D721Med (cell line): ENCODE measurements at regions not wholly inside any gene's neighbourhood (a gene's known extent, or its start where the extent isn't known, plus 50 kb on each side); places are given as distances from the start of the nearest gene placed in this dataset.

Experiments
- DNase-seq: peaks from one replicate; pipeline ENCODE4 v3.0.0; 2011; ENCODE audit warnings: low spot score; ENCODE audit not compliant: insufficient read length
- FAIRE-seq: peaks from 2 replicates; lab custom pipeline; 2011; peaks lifted over from hg19 to GRCh38; lab: Jason Lieb, UNC
- TF ChIP-seq, protein P1 (sequence below): IDR thresholded peaks from 2 replicates; pipeline ENCODE4 v1.5.1; 2012; ENCODE audit warnings: mild to moderate bottlenecking, control low read depth; ENCODE audit not compliant: insufficient read depth; ENCODE audit errors: missing control alignments

- FAIRE-seq (no peak), DNase-seq (no peak)
- TF ChIP-seq, protein P1, sequence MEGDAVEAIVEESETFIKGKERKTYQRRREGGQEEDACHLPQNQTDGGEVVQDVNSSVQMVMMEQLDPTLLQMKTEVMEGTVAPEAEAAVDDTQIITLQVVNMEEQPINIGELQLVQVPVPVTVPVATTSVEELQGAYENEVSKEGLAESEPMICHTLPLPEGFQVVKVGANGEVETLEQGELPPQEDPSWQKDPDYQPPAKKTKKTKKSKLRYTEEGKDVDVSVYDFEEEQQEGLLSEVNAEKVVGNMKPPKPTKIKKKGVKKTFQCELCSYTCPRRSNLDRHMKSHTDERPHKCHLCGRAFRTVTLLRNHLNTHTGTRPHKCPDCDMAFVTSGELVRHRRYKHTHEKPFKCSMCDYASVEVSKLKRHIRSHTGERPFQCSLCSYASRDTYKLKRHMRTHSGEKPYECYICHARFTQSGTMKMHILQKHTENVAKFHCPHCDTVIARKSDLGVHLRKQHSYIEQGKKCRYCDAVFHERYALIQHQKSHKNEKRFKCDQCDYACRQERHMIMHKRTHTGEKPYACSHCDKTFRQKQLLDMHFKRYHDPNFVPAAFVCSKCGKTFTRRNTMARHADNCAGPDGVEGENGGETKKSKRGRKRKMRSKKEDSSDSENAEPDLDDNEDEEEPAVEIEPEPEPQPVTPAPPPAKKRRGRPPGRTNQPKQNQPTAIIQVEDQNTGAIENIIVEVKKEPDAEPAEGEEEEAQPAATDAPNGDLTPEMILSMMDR: no peak
These were observed 201.8 kb downstream of the TTLL2 start for GRCh38 chr6:167526465-167527368.

GRCh38 chr6:167528239-167528638, 203.4 kb downstream of the TTLL2 start:
- DNase-seq: no peak

GRCh38 chr6:167528976-167529375, 204.1 kb downstream of the TTLL2 start:
- TF ChIP-seq, protein P1: no peak
- no peak for FAIRE-seq
- no peak for DNase-seq

More at GRCh38 chr6:167528239-167528638, 203.4 kb downstream of the TTLL2 start:
- TF ChIP-seq, protein P1: no peak
- no peak for FAIRE-seq

GRCh38 chr6:167529444-167530335, 204.8 kb downstream of the TTLL2 start:
- TF ChIP-seq, protein P1: no peak
- FAIRE-seq: no peak

GRCh38 chr6:167530951-167531350, 206.1 kb downstream of the TTLL2 start:
- FAIRE-seq (no peak), DNase-seq (no peak)
- TF ChIP-seq, protein P1: no peak

More at GRCh38 chr6:167529444-167530335, 204.8 kb downstream of the TTLL2 start:
- no peak for DNase-seq

DNA sequence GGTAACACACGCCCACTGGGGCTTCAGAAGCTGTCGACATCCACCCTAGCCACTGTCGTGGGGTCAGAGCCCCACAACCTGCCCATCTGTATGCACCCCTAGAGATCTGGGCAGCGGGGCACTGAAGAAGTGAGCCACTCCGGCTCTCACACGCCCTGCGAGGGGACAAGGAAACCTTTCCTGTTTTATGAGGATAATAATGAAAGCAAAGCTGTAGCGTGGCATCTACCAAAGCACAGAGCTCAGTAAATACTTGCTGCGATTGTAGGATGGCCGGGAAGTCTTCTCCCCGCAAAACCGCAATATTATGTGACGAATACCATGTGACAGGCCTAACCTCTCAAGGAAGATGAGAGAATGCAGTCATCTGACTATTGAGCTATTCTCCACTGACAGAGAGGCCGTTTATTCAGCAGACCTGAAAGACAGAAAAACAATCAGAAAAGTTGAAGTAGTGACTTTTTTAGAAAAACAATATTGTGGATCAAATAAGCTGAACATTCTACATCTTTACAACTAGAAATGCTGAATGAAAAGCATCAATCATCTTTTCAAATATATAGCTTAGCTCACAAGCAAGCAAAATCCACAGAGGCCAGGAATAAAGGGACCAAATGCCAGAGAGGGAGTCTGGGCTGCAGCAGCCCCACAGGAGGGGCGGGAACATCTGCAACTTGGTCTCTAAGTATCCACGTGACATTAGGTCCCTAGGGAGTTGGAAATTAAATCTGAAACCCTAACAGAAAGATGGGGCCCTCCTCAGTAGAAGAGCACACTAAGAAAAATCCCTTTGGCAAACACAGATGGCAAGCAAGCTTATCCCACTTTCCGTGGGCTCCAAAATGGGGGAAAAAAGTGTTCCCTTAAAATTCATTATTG, 207.8 kb downstream of the TTLL2 start:
- FAIRE-seq: no peak
- TF ChIP-seq, protein P1: no peak
- no peak for DNase-seq
